ENCODE measurements at regions not wholly inside any gene's neighbourhood (a gene's known extent, or its start where the extent isn't known, plus 50 kb on each side); places are given as distances from the start of the nearest gene placed in this dataset.

DNA sequence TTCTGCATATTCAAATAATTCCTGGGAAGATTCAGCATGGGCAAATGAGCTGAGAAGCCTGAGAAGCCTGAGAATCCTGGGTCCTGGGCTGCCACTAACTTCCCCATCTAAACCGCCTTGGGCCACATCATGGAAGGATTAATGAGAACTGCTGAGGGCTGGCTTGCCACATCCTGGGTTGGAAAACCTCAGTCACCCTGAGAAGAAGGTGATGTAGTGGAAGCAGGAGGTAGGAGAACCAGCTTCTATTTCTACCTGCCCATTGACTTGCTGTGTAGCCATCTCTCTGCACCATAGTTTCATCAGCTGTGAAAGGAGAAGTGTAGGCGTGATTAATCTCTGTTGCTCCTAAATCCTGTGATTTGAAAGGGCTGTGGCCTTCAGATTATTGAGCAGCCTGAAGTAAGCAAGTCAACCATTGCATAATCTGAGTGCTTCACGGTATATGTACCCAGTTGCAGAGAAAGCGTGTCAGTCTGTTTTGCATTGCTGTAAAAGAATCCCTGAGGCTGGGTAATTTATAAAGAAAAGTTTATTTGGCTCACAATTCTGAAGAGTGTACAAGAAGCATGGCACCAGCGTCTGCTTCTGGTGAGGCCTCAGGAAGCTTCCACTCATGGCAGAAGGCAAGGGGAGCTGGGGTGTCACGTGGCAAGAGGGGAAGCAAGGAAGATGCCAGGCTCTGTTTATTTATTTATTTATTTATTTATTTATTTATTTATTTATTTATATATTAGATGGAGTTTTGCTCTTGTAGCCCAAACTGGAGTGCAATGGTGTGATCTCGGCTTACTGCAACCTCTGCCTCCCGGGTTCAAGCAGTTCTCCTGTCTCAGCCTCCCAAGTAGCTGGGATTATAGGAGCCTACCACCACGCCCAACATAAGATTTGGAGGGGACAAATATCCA is 140.9 kb upstream of the ATP6AP2 start:
- no peak for TF ChIP-seq POLR2AphosphoS5 (IDR thresholded peaks at IDR 0.05)
- no peak for TF ChIP-seq EP300 (IDR thresholded peaks at IDR 0.05; ENCODE audit: low read depth)
- TF ChIP-seq POLR2A (IDR thresholded peaks at IDR 0.05), result no peak
- TF ChIP-seq, protein P1, sequence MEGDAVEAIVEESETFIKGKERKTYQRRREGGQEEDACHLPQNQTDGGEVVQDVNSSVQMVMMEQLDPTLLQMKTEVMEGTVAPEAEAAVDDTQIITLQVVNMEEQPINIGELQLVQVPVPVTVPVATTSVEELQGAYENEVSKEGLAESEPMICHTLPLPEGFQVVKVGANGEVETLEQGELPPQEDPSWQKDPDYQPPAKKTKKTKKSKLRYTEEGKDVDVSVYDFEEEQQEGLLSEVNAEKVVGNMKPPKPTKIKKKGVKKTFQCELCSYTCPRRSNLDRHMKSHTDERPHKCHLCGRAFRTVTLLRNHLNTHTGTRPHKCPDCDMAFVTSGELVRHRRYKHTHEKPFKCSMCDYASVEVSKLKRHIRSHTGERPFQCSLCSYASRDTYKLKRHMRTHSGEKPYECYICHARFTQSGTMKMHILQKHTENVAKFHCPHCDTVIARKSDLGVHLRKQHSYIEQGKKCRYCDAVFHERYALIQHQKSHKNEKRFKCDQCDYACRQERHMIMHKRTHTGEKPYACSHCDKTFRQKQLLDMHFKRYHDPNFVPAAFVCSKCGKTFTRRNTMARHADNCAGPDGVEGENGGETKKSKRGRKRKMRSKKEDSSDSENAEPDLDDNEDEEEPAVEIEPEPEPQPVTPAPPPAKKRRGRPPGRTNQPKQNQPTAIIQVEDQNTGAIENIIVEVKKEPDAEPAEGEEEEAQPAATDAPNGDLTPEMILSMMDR (IDR thresholded peaks at IDR 0.05), result no peak
- Histone ChIP-seq H3K27me3 (no peaks in the 10 kb centered on the region), H3K4me1 (no peaks in the 10 kb centered on the region), H3K27ac (no peak overlapping the region), H3K4me3 (no peak overlapping the region), H3K9me3 (no peaks in the 10 kb centered on the region), H3K36me3 (no peaks in the 10 kb centered on the region)
- DNase-seq, result no peak
- 82 to 100% methylated on average over 1 to 9 of the region's 9 CpGs for WGBS, 2 donors (ENCODE audit: low coverage in 1 of 2)
- in situ Hi-C loops (cut with MboI; ENCODE audit: low pct_ligation_motif_present in 1 of 4, low pct_unique_long_range_greater_than_20kb in 1 of 4, low sequenced_read_pairs in 3 of 4) (no loop called here), intact Hi-C loops (cut with DNase I; ENCODE audit: low total_unique reads) (no loop called here)

DNA sequence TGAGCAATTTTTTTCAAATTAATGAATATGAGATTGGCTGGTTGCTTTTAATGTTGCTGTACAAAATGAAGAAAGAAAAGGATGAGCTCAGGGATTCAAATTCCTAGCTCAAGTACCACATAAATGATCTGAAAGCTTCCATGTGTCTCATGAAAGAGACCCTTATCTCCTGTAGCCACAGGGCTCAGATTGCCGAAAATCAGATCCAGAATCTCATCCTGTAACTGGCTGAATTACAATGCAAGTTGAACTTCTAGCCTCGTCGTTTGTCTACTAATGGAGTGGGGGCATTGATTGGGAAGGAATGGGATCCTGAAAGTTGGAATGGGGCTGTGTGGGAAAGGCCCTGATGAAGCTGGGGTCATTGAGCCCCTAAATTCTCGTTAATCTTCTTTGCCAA is 143.4 kb upstream of the ATP6AP2 start:
- no peaks in the 10 kb centered on the region for H3K36me3 ChIP-seq
- no peak overlapping the region for H3K27ac ChIP-seq
- DNase-seq, result no peak
- intact Hi-C loops (cut with DNase I; ENCODE audit: low total_unique reads) (no loop called here), in situ Hi-C loops (cut with MboI; ENCODE audit: low pct_ligation_motif_present in 1 of 4, low pct_unique_long_range_greater_than_20kb in 1 of 4, low sequenced_read_pairs in 3 of 4) (no loop called here)
- 78% methylated on average over 4 of the region's 4 CpGs; no CpG with 5 or more reads in 1 of the 2 donors for WGBS, 2 donors (ENCODE audit: low coverage in 1 of 2)
- no peaks in the 10 kb centered on the region for H3K4me1 ChIP-seq
- H3K27me3 ChIP-seq, result no peaks in the 10 kb centered on the region
- no peaks in the 10 kb centered on the region for H3K9me3 ChIP-seq
- H3K4me3 ChIP-seq, result no peak overlapping the region
- TF ChIP-seq, protein P1 (IDR thresholded peaks at IDR 0.05), result no peak
- no peak for TF ChIP-seq POLR2AphosphoS5 (IDR thresholded peaks at IDR 0.05)
- no peak for TF ChIP-seq EP300 (IDR thresholded peaks at IDR 0.05; ENCODE audit: low read depth)
- TF ChIP-seq POLR2A (IDR thresholded peaks at IDR 0.05), result no peak

DNA sequence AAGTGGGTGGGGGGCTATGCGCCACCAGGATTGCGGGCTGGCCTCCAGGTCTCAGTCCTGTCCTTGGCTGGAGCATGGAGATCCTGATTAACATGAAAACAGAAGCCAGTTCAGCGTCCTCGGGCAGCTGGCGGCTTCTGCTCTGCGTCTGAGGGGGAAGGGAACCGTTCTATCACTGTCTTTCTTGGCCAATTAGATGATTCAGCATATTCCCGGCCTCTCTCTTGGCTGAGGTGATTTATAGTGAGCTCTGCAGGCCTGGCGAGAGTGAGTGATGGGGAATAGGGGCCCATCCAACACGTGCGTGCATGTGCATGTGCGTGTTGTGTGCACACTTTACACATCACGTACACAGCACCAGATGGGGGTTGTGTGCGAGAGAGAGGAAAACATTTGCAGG is 145.8 kb upstream of the ATP6AP2 start:
- no peak overlapping the region for H3K27ac ChIP-seq
- no peak overlapping the region for H3K4me3 ChIP-seq
- no peaks in the 10 kb centered on the region for H3K4me1 ChIP-seq
- 68% methylated on average over 14 of the region's 14 CpGs; no CpG with 5 or more reads in 1 of the 2 donors for WGBS, 2 donors (ENCODE audit: low coverage in 1 of 2)
- intact Hi-C loops (cut with DNase I; ENCODE audit: low total_unique reads), result no loop called here
- H3K9me3 ChIP-seq, result no peaks in the 10 kb centered on the region
- H3K36me3 ChIP-seq, result no peaks in the 10 kb centered on the region
- H3K27me3 ChIP-seq, result no peaks in the 10 kb centered on the region
- in situ Hi-C loops (cut with MboI; ENCODE audit: low pct_ligation_motif_present in 1 of 4, low pct_unique_long_range_greater_than_20kb in 1 of 4, low sequenced_read_pairs in 3 of 4), result no loop called here
- no peak for TF ChIP-seq EP300 (IDR thresholded peaks at IDR 0.05; ENCODE audit: low read depth)
- TF ChIP-seq, protein P1 (IDR thresholded peaks at IDR 0.05), result no peak
- TF ChIP-seq POLR2A (IDR thresholded peaks at IDR 0.05), result no peak
- TF ChIP-seq POLR2AphosphoS5 (IDR thresholded peaks at IDR 0.05), result no peak
- no peak for DNase-seq

GRCh38 chrX:40434443-40434842 is 146.3 kb upstream of the ATP6AP2 start:
- H3K36me3 ChIP-seq, result no peaks in the 10 kb centered on the region
- no peaks in the 10 kb centered on the region for H3K4me1 ChIP-seq
- no peak overlapping the region for H3K4me3 ChIP-seq
- WGBS, 2 donors (ENCODE audit: low coverage in 1 of 2), result 84% methylated on average over 6 of the region's 6 CpGs; no CpG with 5 or more reads in 1 of the 2 donors
- no peak for DNase-seq
- in situ Hi-C loops (cut with MboI; ENCODE audit: low pct_ligation_motif_present in 1 of 4, low pct_unique_long_range_greater_than_20kb in 1 of 4, low sequenced_read_pairs in 3 of 4), result no loop called here
- TF ChIP-seq, protein P1 (IDR thresholded peaks at IDR 0.05), result no peak
- no peak for TF ChIP-seq EP300 (IDR thresholded peaks at IDR 0.05; ENCODE audit: low read depth)
- no peak for TF ChIP-seq POLR2AphosphoS5 (IDR thresholded peaks at IDR 0.05)
- no peak for TF ChIP-seq POLR2A (IDR thresholded peaks at IDR 0.05)
- no peak overlapping the region for H3K27ac ChIP-seq
- no peaks in the 10 kb centered on the region for H3K9me3 ChIP-seq
- intact Hi-C loops (cut with DNase I; ENCODE audit: low total_unique reads), result no loop called here
- no peaks in the 10 kb centered on the region for H3K27me3 ChIP-seq

Data from transverse colon (tissue), 4 donors.